WTC11 (cell line): ENCODE measurements at regions not wholly inside any gene's neighbourhood (a gene's known extent, or its start where the extent isn't known, plus 50 kb on each side); places are given as distances from the start of the nearest gene placed in this dataset.

ENCODE experiments used
- ELF4 ChIP-seq: sonication (generic); formaldehyde crosslinking; IDR thresholded peaks from 2 replicates; pipeline ENCODE4 v1.8.1; 2022; ENCODE audit warnings: low read depth, mild to moderate bottlenecking, moderate library complexity, missing genetic modification reagents
- FOXJ3 ChIP-seq: sonication (generic); formaldehyde crosslinking; IDR thresholded peaks from 2 replicates; pipeline ENCODE4 v1.9.0; 2021; ENCODE audit warnings: missing genetic modification reagents, mild to moderate bottlenecking, borderline replicate concordance
- GABPB1 ChIP-seq: sonication (generic); formaldehyde crosslinking; IDR thresholded peaks from 2 replicates; pipeline ENCODE4 v1.8.1; 2023; ENCODE audit warnings: mild to moderate bottlenecking, missing genetic modification reagents
- GRHL2 ChIP-seq: fragments of 250-450 bp; sonication (Bioruptor Pico); IDR thresholded peaks from 2 replicates; pipeline ENCODE4 v1.8.0; 2022; ENCODE audit warnings: mild to moderate bottlenecking, moderate library complexity; ENCODE audit not compliant: insufficient replicate concordance, severe bottlenecking
- NFYB ChIP-seq: sonication (generic); formaldehyde crosslinking; conservative IDR thresholded peaks from 2 replicates; pipeline ENCODE4 v1.8.0; 2022; ENCODE audit warnings: low read depth, missing genetic modification reagents
- NR2C2 ChIP-seq: sonication (generic); formaldehyde crosslinking; IDR thresholded peaks from 2 replicates; pipeline ENCODE4 v1.8.0; 2022; ENCODE audit warnings: mild to moderate bottlenecking, missing genetic modification reagents
- NR3C1 ChIP-seq: sonication (generic); formaldehyde crosslinking; conservative IDR thresholded peaks from 2 replicates; pipeline ENCODE4 v1.8.1; 2023; ENCODE audit warnings: low read depth, mild to moderate bottlenecking, missing genetic modification reagents
- TP53 ChIP-seq: sonication (generic); formaldehyde crosslinking; IDR thresholded peaks from 2 replicates; pipeline ENCODE4 v1.8.1; 2023; ENCODE audit warnings: mild to moderate bottlenecking, missing genetic modification reagents
- TF ChIP-seq, protein P1 (sequence below): fragments of 200-600 bp; IDR thresholded peaks from 2 replicates; pipeline ENCODE4 v1.8.0; 2022; ENCODE audit warnings: antibody characterized with exemption
- TF ChIP-seq, protein P2 (sequence below): sonication (generic); formaldehyde crosslinking; IDR thresholded peaks from 2 replicates; pipeline ENCODE4 v1.8.1; 2022; ENCODE audit warnings: mild to moderate bottlenecking, moderate library complexity, missing genetic modification reagents
- TF ChIP-seq, protein P3 (sequence below): sonication (generic); formaldehyde crosslinking; IDR thresholded peaks from 2 replicates; pipeline ENCODE4 v1.8.0; 2023; ENCODE audit warnings: missing genetic modification reagents
- TF ChIP-seq, protein P4 (sequence below): sonication (generic); formaldehyde crosslinking; IDR thresholded peaks from 2 replicates; pipeline ENCODE4 v1.8.0; 2023; ENCODE audit warnings: missing genetic modification reagents, mild to moderate bottlenecking, borderline replicate concordance
- TF ChIP-seq, protein P5 (sequence below): sonication (generic); formaldehyde crosslinking; IDR thresholded peaks from 2 replicates; pipeline ENCODE4 v1.8.0; 2022; ENCODE audit warnings: mild to moderate bottlenecking, missing genetic modification reagents

DNA sequence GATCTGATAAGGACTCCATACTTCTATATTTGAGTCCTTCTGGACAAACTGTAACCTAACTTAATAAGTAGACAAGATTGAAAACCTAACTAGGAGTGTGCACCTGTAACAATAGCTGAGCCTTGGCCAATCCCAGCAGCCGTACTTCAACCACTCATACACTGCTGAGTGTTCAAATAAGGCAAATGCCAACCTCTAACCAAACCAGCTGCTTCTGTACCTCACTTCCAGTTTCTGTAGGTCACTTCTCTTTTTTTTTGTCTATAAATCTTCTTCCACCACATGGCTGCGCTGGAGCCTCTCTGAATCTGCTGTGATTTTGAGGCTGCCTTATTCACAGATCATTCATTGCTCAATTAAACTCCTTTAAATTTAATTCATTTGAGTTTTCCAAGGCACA is 753.2 kb downstream of the DNAJB9 start:
- TF ChIP-seq GABPB1 = no peak
- TF ChIP-seq ELF4 (CRISPR knock-in tag) = no peak
- no peak for TF ChIP-seq TP53 (CRISPR knock-in tag)
- TF ChIP-seq, protein P1, sequence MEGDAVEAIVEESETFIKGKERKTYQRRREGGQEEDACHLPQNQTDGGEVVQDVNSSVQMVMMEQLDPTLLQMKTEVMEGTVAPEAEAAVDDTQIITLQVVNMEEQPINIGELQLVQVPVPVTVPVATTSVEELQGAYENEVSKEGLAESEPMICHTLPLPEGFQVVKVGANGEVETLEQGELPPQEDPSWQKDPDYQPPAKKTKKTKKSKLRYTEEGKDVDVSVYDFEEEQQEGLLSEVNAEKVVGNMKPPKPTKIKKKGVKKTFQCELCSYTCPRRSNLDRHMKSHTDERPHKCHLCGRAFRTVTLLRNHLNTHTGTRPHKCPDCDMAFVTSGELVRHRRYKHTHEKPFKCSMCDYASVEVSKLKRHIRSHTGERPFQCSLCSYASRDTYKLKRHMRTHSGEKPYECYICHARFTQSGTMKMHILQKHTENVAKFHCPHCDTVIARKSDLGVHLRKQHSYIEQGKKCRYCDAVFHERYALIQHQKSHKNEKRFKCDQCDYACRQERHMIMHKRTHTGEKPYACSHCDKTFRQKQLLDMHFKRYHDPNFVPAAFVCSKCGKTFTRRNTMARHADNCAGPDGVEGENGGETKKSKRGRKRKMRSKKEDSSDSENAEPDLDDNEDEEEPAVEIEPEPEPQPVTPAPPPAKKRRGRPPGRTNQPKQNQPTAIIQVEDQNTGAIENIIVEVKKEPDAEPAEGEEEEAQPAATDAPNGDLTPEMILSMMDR = no peak
- TF ChIP-seq NR3C1 (CRISPR knock-in tag) = no peak
- TF ChIP-seq GRHL2 = no peak
- TF ChIP-seq, protein P2, sequence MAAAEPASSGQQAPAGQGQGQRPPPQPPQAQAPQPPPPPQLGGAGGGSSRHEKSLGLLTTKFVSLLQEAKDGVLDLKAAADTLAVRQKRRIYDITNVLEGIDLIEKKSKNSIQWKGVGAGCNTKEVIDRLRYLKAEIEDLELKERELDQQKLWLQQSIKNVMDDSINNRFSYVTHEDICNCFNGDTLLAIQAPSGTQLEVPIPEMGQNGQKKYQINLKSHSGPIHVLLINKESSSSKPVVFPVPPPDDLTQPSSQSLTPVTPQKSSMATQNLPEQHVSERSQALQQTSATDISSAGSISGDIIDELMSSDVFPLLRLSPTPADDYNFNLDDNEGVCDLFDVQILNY (CRISPR knock-in tag) = no peak
- TF ChIP-seq, protein P3, sequence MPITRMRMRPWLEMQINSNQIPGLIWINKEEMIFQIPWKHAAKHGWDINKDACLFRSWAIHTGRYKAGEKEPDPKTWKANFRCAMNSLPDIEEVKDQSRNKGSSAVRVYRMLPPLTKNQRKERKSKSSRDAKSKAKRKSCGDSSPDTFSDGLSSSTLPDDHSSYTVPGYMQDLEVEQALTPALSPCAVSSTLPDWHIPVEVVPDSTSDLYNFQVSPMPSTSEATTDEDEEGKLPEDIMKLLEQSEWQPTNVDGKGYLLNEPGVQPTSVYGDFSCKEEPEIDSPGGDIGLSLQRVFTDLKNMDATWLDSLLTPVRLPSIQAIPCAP (CRISPR knock-in tag) = no peak
- TF ChIP-seq, protein P4, sequence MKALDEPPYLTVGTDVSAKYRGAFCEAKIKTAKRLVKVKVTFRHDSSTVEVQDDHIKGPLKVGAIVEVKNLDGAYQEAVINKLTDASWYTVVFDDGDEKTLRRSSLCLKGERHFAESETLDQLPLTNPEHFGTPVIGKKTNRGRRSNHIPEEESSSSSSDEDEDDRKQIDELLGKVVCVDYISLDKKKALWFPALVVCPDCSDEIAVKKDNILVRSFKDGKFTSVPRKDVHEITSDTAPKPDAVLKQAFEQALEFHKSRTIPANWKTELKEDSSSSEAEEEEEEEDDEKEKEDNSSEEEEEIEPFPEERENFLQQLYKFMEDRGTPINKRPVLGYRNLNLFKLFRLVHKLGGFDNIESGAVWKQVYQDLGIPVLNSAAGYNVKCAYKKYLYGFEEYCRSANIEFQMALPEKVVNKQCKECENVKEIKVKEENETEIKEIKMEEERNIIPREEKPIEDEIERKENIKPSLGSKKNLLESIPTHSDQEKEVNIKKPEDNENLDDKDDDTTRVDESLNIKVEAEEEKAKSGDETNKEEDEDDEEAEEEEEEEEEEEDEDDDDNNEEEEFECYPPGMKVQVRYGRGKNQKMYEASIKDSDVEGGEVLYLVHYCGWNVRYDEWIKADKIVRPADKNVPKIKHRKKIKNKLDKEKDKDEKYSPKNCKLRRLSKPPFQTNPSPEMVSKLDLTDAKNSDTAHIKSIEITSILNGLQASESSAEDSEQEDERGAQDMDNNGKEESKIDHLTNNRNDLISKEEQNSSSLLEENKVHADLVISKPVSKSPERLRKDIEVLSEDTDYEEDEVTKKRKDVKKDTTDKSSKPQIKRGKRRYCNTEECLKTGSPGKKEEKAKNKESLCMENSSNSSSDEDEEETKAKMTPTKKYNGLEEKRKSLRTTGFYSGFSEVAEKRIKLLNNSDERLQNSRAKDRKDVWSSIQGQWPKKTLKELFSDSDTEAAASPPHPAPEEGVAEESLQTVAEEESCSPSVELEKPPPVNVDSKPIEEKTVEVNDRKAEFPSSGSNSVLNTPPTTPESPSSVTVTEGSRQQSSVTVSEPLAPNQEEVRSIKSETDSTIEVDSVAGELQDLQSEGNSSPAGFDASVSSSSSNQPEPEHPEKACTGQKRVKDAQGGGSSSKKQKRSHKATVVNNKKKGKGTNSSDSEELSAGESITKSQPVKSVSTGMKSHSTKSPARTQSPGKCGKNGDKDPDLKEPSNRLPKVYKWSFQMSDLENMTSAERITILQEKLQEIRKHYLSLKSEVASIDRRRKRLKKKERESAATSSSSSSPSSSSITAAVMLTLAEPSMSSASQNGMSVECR = no peak
- no peak for TF ChIP-seq FOXJ3 (CRISPR knock-in tag)
- no peak for TF ChIP-seq NFYB
- TF ChIP-seq NR2C2 = no peak
- TF ChIP-seq, protein P5, sequence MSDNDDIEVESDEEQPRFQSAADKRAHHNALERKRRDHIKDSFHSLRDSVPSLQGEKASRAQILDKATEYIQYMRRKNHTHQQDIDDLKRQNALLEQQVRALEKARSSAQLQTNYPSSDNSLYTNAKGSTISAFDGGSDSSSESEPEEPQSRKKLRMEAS = no peak
